ENCODE measurements at regions not wholly inside any gene's neighbourhood (a gene's known extent, or its start where the extent isn't known, plus 50 kb on each side); places are given as distances from the start of the nearest gene placed in this dataset.

DNA sequence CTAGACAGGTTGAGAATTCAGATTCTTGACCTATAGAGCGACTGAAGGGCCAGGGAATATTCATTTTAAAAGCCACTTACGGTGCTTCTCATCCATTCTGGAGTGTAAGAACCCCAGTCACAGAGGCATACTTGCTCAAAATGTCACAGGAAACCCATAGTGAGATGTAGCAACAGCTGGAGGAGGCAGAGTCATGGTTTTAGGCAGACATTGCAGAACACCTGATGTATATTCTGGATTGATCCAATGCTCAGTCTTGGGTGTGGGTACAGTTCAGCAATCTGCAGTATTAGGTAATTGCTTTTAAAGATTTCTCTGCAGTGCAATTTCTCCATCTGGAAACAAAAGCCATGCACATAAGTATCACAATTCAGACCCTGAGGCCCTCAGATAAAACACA lies 137.4 kb upstream of the SLC22A23 start:
- ATAC-seq (ENCODE audit: low FRiP score) (no peak), DNase-seq (ENCODE audit: low spot score) (no peak)
- TF ChIP-seq, protein P1, sequence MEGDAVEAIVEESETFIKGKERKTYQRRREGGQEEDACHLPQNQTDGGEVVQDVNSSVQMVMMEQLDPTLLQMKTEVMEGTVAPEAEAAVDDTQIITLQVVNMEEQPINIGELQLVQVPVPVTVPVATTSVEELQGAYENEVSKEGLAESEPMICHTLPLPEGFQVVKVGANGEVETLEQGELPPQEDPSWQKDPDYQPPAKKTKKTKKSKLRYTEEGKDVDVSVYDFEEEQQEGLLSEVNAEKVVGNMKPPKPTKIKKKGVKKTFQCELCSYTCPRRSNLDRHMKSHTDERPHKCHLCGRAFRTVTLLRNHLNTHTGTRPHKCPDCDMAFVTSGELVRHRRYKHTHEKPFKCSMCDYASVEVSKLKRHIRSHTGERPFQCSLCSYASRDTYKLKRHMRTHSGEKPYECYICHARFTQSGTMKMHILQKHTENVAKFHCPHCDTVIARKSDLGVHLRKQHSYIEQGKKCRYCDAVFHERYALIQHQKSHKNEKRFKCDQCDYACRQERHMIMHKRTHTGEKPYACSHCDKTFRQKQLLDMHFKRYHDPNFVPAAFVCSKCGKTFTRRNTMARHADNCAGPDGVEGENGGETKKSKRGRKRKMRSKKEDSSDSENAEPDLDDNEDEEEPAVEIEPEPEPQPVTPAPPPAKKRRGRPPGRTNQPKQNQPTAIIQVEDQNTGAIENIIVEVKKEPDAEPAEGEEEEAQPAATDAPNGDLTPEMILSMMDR (IDR thresholded peaks at IDR 0.05), result no peak

DNA sequence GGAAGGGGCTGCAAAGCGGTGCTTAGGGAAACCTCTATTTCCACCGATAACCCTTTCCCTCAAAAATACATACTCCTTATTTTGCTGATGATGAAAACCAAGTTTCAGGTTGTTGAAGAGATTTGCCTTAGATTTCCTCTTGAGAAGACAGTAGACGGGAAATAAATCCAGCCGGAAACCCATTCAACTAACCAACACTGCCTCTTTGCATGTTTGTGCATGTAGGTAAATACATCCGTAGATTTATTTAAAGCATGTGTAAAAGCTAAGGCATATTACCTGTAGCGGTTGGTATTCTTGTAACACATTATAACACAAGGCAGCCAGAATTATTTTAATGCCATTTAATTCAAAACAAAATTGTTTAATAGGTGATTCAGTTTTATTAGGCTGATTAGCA lies 136.3 kb upstream of the SLC22A23 start:
- TF ChIP-seq, protein P1 (IDR thresholded peaks at IDR 0.05), result no peak
- ATAC-seq (ENCODE audit: low FRiP score) (no peak), DNase-seq (ENCODE audit: low spot score) (no peak)

DNA sequence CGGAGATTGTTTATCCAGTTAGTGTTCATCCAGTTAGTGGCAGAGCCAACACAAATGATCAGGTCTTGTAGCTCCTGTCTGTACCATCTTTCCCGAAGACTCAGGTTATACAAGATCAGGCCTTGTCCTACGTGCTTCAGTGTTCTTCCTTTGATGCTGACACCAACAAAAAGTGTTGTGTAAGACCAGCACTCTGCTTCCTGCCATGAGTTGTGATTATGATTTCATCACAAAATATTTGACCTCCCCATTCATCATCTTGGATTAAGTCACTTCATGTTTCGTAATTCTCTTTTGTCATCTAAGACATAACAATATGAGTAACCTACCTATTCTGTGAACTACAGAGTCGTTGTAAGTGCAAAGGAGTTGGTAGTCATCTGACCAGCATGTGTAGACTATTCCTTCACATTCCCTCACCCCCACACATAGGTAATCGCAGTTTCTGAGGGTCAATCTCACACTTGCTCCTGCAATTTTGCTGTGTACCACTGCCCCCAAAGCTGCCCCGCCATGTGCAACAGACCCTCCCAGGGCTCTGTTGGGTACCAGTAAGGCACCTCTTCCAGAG lies 135.6 kb upstream of the SLC22A23 start:
- TF ChIP-seq, protein P1 (IDR thresholded peaks at IDR 0.05), result no peak
- DNase-seq (ENCODE audit: low spot score) (no peak), ATAC-seq (ENCODE audit: low FRiP score) (peak; percentile 92)

DNA sequence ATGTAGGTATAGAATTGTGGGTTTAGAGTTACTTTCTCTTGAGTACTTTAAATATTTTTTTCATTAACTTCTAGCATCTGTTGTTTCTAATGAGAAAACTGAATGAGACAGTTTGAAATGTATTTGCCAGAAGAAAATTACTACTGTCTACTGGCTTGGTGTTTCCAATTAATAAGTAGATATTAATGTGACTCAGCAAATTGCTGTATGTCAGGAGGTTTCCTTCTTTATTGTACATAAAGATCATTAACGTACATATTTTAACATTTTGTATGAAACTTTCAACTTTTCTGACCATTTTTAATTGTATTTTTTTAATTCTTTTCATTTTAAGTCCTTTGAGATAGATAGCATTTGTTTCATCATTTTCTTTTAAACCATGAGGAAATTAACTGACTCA lies 135.1 kb upstream of the SLC22A23 start:
- DNase-seq (ENCODE audit: low spot score), result no peak
- no peak for ATAC-seq (ENCODE audit: low FRiP score)
- TF ChIP-seq, protein P1 (IDR thresholded peaks at IDR 0.05), result no peak

DNA sequence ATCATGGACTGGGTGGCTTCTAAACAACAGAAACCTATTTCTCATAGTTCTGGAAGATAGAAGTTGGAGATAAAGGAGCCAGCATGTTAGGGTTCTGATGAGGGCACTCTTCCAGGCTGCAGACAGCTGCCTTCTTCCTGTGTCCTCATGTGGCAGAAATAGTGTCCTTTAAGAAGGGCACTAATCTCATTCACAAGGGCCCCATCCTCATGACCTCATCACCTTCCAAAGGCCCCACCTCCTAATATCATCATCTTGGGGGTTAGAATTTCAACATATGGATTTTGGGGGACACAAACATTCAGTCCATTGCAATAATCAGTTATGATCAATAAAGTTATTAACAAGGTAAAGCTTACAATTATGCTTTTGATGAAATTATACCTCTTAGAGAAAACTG lies 130.8 kb upstream of the SLC22A23 start:
- TF ChIP-seq, protein P1 (IDR thresholded peaks at IDR 0.05), result no peak
- DNase-seq (ENCODE audit: low spot score), result no peak
- no peak for ATAC-seq (ENCODE audit: low FRiP score)

DNA sequence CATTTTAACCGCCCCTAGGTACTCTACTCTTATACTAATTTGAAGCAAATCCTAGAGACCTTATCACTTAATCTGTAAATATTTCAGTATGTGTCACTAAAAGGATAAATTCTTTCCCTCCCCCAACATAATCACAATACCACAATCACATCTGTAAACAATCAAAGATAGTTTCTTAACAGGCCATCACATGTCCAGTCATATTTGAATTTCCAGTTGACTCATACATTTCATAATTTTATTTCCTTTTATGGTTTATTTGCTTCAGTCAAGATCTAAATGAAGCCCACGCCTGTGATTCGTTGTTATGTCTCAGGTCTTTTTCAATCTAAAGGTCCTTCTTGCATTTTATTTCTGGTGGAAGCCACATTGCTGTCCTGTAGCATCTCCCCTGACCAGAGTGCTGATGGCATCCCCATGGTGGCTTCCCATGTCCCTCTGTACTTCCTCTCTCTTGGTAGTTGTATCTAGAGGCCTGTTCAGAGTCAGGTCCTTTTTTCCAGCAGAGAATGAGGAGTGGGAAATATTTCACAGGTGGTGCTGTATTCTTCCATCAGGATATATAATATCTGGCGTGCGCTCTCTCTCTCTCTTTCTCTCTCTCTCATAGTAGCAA lies 128.6 kb upstream of the SLC22A23 start:
- TF ChIP-seq, protein P1 (IDR thresholded peaks at IDR 0.05), result no peak
- ATAC-seq (ENCODE audit: low FRiP score) (no peak), DNase-seq (ENCODE audit: low spot score) (no peak)

DNA sequence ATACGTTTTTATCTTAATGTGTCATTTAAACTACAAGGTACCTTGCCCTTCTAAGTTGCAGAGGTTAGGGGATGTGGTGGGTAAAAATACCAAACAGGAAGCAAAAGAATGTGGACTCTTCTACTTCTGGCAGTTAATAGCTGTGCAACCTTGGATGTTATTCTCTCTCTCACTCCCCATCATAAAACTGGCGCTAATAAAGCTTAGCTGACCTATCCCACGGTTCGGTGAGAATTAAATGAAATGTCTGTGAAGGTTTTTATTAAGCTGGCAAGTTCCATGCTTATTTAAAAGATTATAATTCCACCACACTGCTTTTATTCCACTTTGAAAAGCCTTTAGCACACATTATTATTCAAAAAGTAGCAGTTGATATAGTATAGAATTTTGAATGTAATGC lies 127.8 kb upstream of the SLC22A23 start:
- TF ChIP-seq, protein P1 (IDR thresholded peaks at IDR 0.05), result no peak
- ATAC-seq (ENCODE audit: low FRiP score), result no peak
- DNase-seq (ENCODE audit: low spot score), result no peak
